ENCODE measurements at regions not wholly inside any gene's neighbourhood (a gene's known extent, or its start where the extent isn't known, plus 50 kb on each side); places are given as distances from the start of the nearest gene placed in this dataset.

DNA sequence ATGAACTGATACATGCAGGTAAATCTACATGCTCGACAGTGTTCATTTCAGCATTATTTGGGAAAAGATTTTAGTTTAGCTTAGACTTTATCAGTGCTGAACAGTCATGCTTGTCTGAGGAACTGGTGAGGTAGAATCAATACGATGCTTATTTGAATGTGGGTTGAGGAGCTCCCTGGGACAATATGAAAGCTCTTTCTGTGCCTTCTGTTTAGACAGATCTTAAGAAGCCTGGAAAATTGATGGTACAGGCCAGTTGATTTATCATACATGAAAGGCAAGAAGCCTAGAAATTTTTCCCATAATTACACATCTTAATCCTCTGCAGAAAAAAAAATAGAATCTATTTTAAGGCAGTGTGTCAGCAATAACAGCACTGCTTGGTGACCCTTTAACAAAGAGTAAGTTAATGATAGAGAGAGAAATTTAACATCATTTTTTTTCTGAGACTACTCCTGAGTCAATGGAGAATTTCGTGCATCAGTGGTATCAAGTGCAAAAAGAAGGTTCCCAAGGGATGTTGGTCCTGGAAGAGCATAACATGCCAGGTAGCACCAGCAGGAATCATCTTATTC lies 252.2 kb upstream of the CDH20 start:
- no peak overlapping the region for H3K4me3 ChIP-seq (ENCODE audit: low read depth, low read length)
- TF ChIP-seq MYC (IDR thresholded peaks at IDR 0.05; ENCODE audit: low read depth, low read length) (no peak), POLR2A (IDR thresholded peaks at IDR 0.05; ENCODE audit: extremely low read depth, insufficient read length) (no peak)
- TF ChIP-seq, protein P1, sequence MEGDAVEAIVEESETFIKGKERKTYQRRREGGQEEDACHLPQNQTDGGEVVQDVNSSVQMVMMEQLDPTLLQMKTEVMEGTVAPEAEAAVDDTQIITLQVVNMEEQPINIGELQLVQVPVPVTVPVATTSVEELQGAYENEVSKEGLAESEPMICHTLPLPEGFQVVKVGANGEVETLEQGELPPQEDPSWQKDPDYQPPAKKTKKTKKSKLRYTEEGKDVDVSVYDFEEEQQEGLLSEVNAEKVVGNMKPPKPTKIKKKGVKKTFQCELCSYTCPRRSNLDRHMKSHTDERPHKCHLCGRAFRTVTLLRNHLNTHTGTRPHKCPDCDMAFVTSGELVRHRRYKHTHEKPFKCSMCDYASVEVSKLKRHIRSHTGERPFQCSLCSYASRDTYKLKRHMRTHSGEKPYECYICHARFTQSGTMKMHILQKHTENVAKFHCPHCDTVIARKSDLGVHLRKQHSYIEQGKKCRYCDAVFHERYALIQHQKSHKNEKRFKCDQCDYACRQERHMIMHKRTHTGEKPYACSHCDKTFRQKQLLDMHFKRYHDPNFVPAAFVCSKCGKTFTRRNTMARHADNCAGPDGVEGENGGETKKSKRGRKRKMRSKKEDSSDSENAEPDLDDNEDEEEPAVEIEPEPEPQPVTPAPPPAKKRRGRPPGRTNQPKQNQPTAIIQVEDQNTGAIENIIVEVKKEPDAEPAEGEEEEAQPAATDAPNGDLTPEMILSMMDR (IDR thresholded peaks at IDR 0.05; ENCODE audit: low read depth, low read length) = no peak
- TF ChIP-seq, protein P2, sequence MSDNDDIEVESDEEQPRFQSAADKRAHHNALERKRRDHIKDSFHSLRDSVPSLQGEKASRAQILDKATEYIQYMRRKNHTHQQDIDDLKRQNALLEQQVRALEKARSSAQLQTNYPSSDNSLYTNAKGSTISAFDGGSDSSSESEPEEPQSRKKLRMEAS (IDR thresholded peaks at IDR 0.05; ENCODE audit: low read depth, low read length) = no peak
- no peak for DNase-seq (ENCODE audit: low read depth)

DNA sequence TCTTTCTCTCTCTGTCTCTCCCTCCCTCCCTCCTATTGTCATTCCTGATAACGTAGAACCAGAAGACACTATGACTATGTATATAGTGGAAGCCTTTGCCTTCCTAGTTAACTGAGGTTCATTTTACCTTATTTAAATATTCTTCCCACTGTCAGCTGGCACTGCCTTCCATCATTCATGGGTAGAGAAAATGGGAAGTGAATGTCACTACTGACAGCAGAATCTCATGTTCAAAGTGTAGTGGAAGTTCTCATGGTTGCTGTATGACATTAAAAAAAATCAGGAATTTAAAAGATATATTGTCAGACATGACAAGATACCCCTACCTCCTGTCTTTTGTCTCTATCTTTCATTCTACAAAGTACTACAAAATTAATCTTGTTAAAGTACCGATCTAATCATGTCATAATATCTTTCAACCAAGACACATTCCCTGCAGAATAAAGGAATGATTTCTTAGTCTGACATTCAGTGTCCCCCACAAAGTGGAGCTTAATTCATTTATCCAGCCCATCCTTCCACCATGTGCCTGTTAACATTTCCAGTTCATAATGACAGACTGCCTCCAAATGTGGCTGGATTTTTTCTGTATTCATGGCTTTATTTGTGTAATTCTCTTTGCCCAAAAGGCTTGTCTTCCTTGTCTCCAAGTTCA lies 250.1 kb upstream of the CDH20 start:
- no peak for DNase-seq (ENCODE audit: low read depth)
- no peak overlapping the region for H3K4me3 ChIP-seq (ENCODE audit: low read depth, low read length)
- TF ChIP-seq MYC (IDR thresholded peaks at IDR 0.05; ENCODE audit: low read depth, low read length) = no peak

DNA sequence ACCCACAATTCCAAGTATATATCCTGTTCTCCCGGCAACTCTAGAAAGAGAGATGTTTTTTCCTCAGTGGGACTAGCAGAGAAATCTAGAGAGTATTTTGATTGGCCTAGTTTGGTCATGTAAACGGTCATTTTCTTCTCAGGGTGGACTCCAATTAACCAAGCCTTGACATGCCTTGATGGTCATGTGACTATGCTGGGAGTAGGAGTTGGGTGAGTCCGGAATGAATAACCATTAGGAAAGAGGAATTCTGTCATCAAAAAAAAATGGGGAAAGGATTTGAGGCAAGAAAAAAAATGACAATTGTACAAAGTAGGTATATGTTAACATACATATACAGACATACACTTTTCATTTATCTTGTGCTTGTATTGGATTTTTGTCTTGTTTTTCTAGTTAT lies 248.2 kb upstream of the CDH20 start:
- no peak for DNase-seq (ENCODE audit: low read depth)
- TF ChIP-seq, protein P1 (IDR thresholded peaks at IDR 0.05; ENCODE audit: low read depth, low read length) = no peak
- TF ChIP-seq, protein P2 (IDR thresholded peaks at IDR 0.05; ENCODE audit: low read depth, low read length) = no peak
- TF ChIP-seq POLR2A (IDR thresholded peaks at IDR 0.05; ENCODE audit: extremely low read depth, insufficient read length) = no peak
- no peak for TF ChIP-seq MYC (IDR thresholded peaks at IDR 0.05; ENCODE audit: low read depth, low read length)

DNA sequence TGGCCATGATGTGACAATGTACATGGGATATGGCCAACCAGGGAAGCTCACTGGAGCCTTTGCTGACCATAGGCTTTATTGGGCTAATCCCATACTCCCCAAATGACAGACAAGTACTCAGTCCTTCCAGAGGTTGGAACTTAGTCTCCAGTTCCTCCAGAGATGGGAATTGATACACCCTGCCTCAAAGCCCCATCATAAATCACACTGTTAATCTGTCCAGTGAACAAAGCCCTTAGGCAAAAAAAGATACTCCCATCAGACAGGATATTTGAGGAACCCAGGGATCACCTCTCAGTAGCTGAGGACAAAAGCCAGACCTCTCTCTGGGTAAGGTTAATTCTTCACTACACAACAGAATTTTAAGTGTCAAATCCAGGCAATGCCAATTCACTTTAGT lies 247.5 kb upstream of the CDH20 start:
- no peak overlapping the region for H3K4me3 ChIP-seq (ENCODE audit: low read depth, low read length)
- no peak for DNase-seq (ENCODE audit: low read depth)
- TF ChIP-seq, protein P2 (IDR thresholded peaks at IDR 0.05; ENCODE audit: low read depth, low read length) = no peak
- TF ChIP-seq, protein P1 (IDR thresholded peaks at IDR 0.05; ENCODE audit: low read depth, low read length) = no peak
- TF ChIP-seq POLR2A (IDR thresholded peaks at IDR 0.05; ENCODE audit: extremely low read depth, insufficient read length) (no peak), MYC (IDR thresholded peaks at IDR 0.05; ENCODE audit: low read depth, low read length) (no peak)

More for the DNA sequence above, 248.2 kb upstream of the CDH20 start:
- H3K4me3 ChIP-seq (ENCODE audit: low read depth, low read length) = no peak overlapping the region

DNA sequence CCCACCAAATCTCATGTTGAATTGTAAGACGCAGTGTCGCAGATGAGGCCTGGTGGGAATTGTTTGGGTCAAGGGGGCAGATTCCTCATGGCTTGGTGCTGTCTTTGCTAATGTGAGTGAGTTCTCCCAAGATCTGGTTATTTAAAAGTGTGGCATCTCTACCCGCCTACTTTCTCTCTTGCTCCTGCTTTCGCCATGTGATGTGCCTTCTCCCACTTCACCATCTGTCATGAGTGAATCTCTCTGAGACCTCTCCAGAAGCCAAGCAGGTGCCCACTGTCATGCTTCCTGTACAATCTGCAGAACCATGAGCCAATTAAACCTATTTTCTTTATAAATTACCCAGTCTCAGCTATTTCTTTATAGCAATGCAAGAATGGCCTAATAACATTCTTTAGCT lies 246.6 kb upstream of the CDH20 start:
- TF ChIP-seq POLR2A (IDR thresholded peaks at IDR 0.05; ENCODE audit: extremely low read depth, insufficient read length) = no peak
- TF ChIP-seq MYC (IDR thresholded peaks at IDR 0.05; ENCODE audit: low read depth, low read length) = no peak
- TF ChIP-seq, protein P2 (IDR thresholded peaks at IDR 0.05; ENCODE audit: low read depth, low read length) = no peak
- TF ChIP-seq, protein P1 (IDR thresholded peaks at IDR 0.05; ENCODE audit: low read depth, low read length) = no peak
- H3K4me3 ChIP-seq (ENCODE audit: low read depth, low read length) = no peak overlapping the region
- no peak for DNase-seq (ENCODE audit: low read depth)

DNA sequence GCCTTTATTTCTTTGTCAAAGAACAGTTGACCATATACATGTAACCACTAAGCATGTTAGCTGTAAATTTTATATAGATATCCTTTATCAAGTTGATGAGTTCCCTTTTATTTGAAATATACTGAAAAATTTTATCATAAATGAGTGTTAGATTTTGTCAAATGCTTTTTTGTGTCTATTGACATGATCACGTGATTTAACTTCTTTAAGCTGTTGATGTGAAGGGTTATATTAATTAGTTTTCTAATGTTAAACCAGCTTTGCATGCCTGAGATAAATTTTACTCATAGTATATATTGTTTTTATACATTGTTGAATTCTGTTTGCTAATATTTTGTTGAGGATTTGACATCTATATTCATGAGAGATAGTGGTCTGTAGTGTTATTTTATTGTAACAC lies 241.9 kb upstream of the CDH20 start:
- TF ChIP-seq MYC (IDR thresholded peaks at IDR 0.05; ENCODE audit: low read depth, low read length) = no peak
- TF ChIP-seq, protein P2 (IDR thresholded peaks at IDR 0.05; ENCODE audit: low read depth, low read length) = no peak
- TF ChIP-seq, protein P1 (IDR thresholded peaks at IDR 0.05; ENCODE audit: low read depth, low read length) = no peak
- TF ChIP-seq POLR2A (IDR thresholded peaks at IDR 0.05; ENCODE audit: extremely low read depth, insufficient read length) = no peak
- H3K4me3 ChIP-seq (ENCODE audit: low read depth, low read length) = no peak overlapping the region
- no peak for DNase-seq (ENCODE audit: low read depth)

All from NB4 (cell line).